Liver (tissue), 8 donors: ENCODE measurements at regions not wholly inside any gene's neighbourhood (a gene's known extent, or its start where the extent isn't known, plus 50 kb on each side); places are given as distances from the start of the nearest gene placed in this dataset.

ENCODE experiments used
- DNase-seq: peaks from one replicate; pipeline ENCODE4 v3.0.0-alpha.2; 2017; ENCODE audit warnings: low spot score
- H3K27ac ChIP-seq, 2 donors: one replicate each; pipeline ENCODE4 v1.7.0; 2013; ENCODE audit warnings: inconsistent platforms in 2 of 2, low read length in 2 of 2, control low read depth in 1 of 2, low read depth in 1 of 2, mild to moderate bottlenecking in 1 of 2
- H3K27me3 ChIP-seq, 4 donors: one replicate each; pipeline versions ENCODE4 v1.6.1 to v1.7.0; 2013; ENCODE audit warnings: low read length in 3 of 4, inconsistent platforms in 1 of 4, mild to moderate bottlenecking in 1 of 4, moderate library complexity in 1 of 4; ENCODE audit not compliant: control insufficient read depth in 4 of 4, insufficient read depth in 4 of 4
- H3K36me3 ChIP-seq, 4 donors: one replicate each; pipeline versions ENCODE4 v1.6.1 to v1.7.0; 2013; ENCODE audit warnings: low read length in 3 of 4, mild to moderate bottlenecking in 3 of 4, low read depth in 1 of 4, moderate library complexity in 1 of 4; ENCODE audit not compliant: control insufficient read depth in 4 of 4, insufficient read depth in 3 of 4
- H3K4me1 ChIP-seq, 4 donors: one replicate each; pipeline versions ENCODE4 v1.6.1 to v1.7.0; 2013; ENCODE audit warnings: low read length in 3 of 4, mild to moderate bottlenecking in 3 of 4, moderate library complexity in 1 of 4; ENCODE audit not compliant: control insufficient read depth in 4 of 4, insufficient read depth in 4 of 4
- H3K4me3 ChIP-seq, 3 donors: one replicate each; pipeline versions ENCODE4 v1.6.1 to v1.7.0; 2013; ENCODE audit warnings: low read length in 3 of 3, control low read depth in 1 of 3, low read depth in 1 of 3, mild to moderate bottlenecking in 1 of 3
- H3K9ac ChIP-seq, 2 donors: one replicate each; pipeline ENCODE4 v1.7.0; 2013; ENCODE audit warnings: low read length in 2 of 2, mild to moderate bottlenecking in 2 of 2, moderate library complexity in 2 of 2, control low read depth in 1 of 2, low read depth in 1 of 2
- H3K9me3 ChIP-seq, 4 donors: one replicate each; pipeline versions ENCODE4 v1.6.1 to v1.7.0; 2013; ENCODE audit warnings: low read length in 3 of 4; ENCODE audit not compliant: control insufficient read depth in 4 of 4
- ATF3 ChIP-seq: IDR thresholded peaks from 2 replicates; pipeline ENCODE4 v1.6.1; 2016; ENCODE audit warnings: antibody characterized with exemption
- CTCF ChIP-seq: fragments of 150-350 bp; IDR thresholded peaks from 2 replicates; pipeline ENCODE4 v1.5.1; 2017; ENCODE audit warnings: improper control_type of control experiment, low read depth, low read length; ENCODE audit not compliant: missing input control
- EGR1 ChIP-seq, 2 donors: IDR thresholded peaks; 2 replicates each; pipeline ENCODE4 v1.6.1; 2016 to 2018; ENCODE audit warnings: antibody characterized with exemption in 2 of 2, low read depth in 2 of 2
- FOXA1 ChIP-seq: IDR thresholded peaks from 2 replicates; pipeline ENCODE4 v1.6.1; 2016; ENCODE audit warnings: antibody characterized with exemption
- FOXA2 ChIP-seq: IDR thresholded peaks from 2 replicates; pipeline ENCODE4 v1.6.1; 2016; ENCODE audit warnings: antibody characterized with exemption
- GABPA ChIP-seq, 2 donors: IDR thresholded peaks in 1 of 2; conservative IDR thresholded peaks in 1 of 2; 2 replicates each; pipeline ENCODE4 v1.6.1; 2016; ENCODE audit warnings: antibody characterized with exemption in 2 of 2, mild to moderate bottlenecking in 1 of 2, moderate library complexity in 1 of 2
- HNF4A ChIP-seq, 2 donors: conservative IDR thresholded peaks; 2 replicates each; pipeline ENCODE4 v1.6.1; 2016; ENCODE audit warnings: antibody characterized with exemption in 2 of 2, mild to moderate bottlenecking in 2 of 2
- HNF4G ChIP-seq: IDR thresholded peaks from 2 replicates; pipeline ENCODE4 v1.6.1; 2016; ENCODE audit warnings: antibody characterized with exemption
- JUND ChIP-seq, 2 donors: IDR thresholded peaks; 2 replicates each; pipeline ENCODE4 v1.6.1; 2016; ENCODE audit warnings: antibody characterized with exemption in 2 of 2
- MAX ChIP-seq: IDR thresholded peaks from 2 replicates; pipeline ENCODE4 v1.6.1; 2016; ENCODE audit warnings: antibody characterized with exemption
- NR2F2 ChIP-seq: IDR thresholded peaks from 2 replicates; pipeline ENCODE4 v1.6.1; 2016; ENCODE audit warnings: antibody characterized with exemption
- RAD21 ChIP-seq, 2 donors: IDR thresholded peaks; 2 replicates each; pipeline ENCODE4 v1.6.1; 2016; ENCODE audit warnings: antibody characterized with exemption in 2 of 2, mild to moderate bottlenecking in 2 of 2
- REST ChIP-seq: IDR thresholded peaks from 2 replicates; pipeline ENCODE4 v1.6.1; 2016; ENCODE audit warnings: antibody characterized with exemption, mild to moderate bottlenecking
- RXRA ChIP-seq, 2 donors: IDR thresholded peaks; 2 replicates each; pipeline ENCODE4 v1.6.1; 2017 to 2018; ENCODE audit warnings: antibody characterized with exemption in 2 of 2, mild to moderate bottlenecking in 1 of 2
- SP1 ChIP-seq: IDR thresholded peaks from 2 replicates; pipeline ENCODE4 v1.6.1; 2018; ENCODE audit warnings: antibody characterized with exemption, mild to moderate bottlenecking
- TAF1 ChIP-seq: conservative IDR thresholded peaks from 2 replicates; pipeline ENCODE4 v1.6.1; 2016; ENCODE audit warnings: antibody characterized with exemption, mild to moderate bottlenecking
- YY1 ChIP-seq: IDR thresholded peaks from 2 replicates; pipeline ENCODE4 v1.6.1; 2016; ENCODE audit warnings: antibody characterized with exemption, mild to moderate bottlenecking
- ZBTB33 ChIP-seq: IDR thresholded peaks from 2 replicates; pipeline ENCODE4 v1.6.1; 2016; ENCODE audit warnings: antibody characterized with exemption
- WGBS: extraction: QIAGEN DNeasy Blood & Tissue Kit; methylation state at CpG from one replicate; pipeline ENCODE4 v1.1.7; 2013; 5-methylcytosine and 5-hydroxymethylcytosine counted together
- donor health status: healthy.
- donor health status: healthy.
- donor health status: healthy.
- donor health status: healthy.
- donor health status: healthy.

DNA sequence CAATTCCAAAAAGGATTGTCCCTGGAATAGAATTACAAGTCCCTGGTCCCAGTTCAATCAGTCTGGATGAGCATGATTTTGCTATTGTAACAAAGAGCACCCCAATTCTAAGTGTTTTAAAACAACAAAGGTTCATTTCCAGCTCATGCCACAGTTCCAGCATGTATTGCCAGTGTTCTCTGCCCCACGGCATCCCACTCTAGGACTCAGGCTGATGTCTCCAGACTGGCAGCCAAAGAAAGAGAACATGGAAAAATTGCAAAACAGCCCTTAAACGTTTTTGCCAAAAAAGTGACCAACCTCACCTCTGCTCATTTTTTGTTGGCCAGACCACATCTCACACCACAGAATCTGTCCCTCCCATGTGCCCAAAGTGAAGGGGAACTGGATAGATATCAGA is 116.0 kb upstream of the PLXNC1 start (continued):
- TF ChIP-seq ZBTB33, result no peak
- TF ChIP-seq YY1, result no peak

- TF ChIP-seq GABPA (IDR thresholded peaks at IDR 0.05 in 1 of 2, conservative IDR thresholded peaks at IDR 0.05 in 1 of 2), result no peak
- no peak for TF ChIP-seq MAX
- TF ChIP-seq JUND (IDR thresholded peaks at IDR 0.05), result no peak
- no peak for TF ChIP-seq NR2F2
- no peak for TF ChIP-seq TAF1
- TF ChIP-seq REST, result no peak
- no peak for TF ChIP-seq FOXA1
- no peak for TF ChIP-seq FOXA2
- TF ChIP-seq EGR1 (IDR thresholded peaks at IDR 0.05; ENCODE audit: low read depth in 2 of 2), result no peak
- TF ChIP-seq SP1, result no peak
- no peak for TF ChIP-seq HNF4G
- no peak for TF ChIP-seq RAD21 (IDR thresholded peaks at IDR 0.05)
- Histone ChIP-seq H3K4me3 (no peak overlapping the region), H3K9me3 (peaks cover 0 to 11% (median 4%) of the 10 kb centered on the region in 4 donors), H3K4me1 (no peaks in the 10 kb centered on the region), H3K36me3 (no peaks in the 10 kb centered on the region), H3K9ac (no peak overlapping the region), H3K27ac (no peak overlapping the region), H3K27me3 (peaks cover 0 to 3% (median 0%) of the 10 kb centered on the region in 4 donors)
- 74% methylated on average over 5 of the region's 5 CpGs for WGBS
- DNase-seq, result no peak
Measured at GRCh38 chr12:94033101-94033500, 115.3 kb upstream of the PLXNC1 start.

- TF ChIP-seq EGR1 (IDR thresholded peaks at IDR 0.05; ENCODE audit: low read depth in 2 of 2) (no peak), GABPA (IDR thresholded peaks at IDR 0.05 in 1 of 2, conservative IDR thresholded peaks at IDR 0.05 in 1 of 2) (no peak), TAF1 (no peak), RXRA (IDR thresholded peaks at IDR 0.05) (no peak), HNF4A (conservative IDR thresholded peaks at IDR 0.05) (no peak), REST (no peak), HNF4G (no peak), FOXA2 (no peak), MAX (no peak), FOXA1 (no peak), CTCF (no peak), RAD21 (IDR thresholded peaks at IDR 0.05) (no peak), ATF3 (no peak)
Measured at GRCh38 chr12:94033784-94034183, 114.6 kb upstream of the PLXNC1 start.

More at GRCh38 chr12:94033784-94034183, 114.6 kb upstream of the PLXNC1 start:
- Histone ChIP-seq H3K36me3 (no peaks in the 10 kb centered on the region), H3K9ac (no peak overlapping the region), H3K9me3 (peaks cover 0 to 6% (median 2%) of the 10 kb centered on the region in 4 donors), H3K4me3 (no peak overlapping the region), H3K27ac (no peak overlapping the region), H3K27me3 (peaks cover 0 to 3% (median 0%) of the 10 kb centered on the region in 4 donors), H3K4me1 (no peaks in the 10 kb centered on the region)
- no peak for DNase-seq
